ENCODE measurements at regions not wholly inside any gene's neighbourhood (a gene's known extent, or its start where the extent isn't known, plus 50 kb on each side); places are given as distances from the start of the nearest gene placed in this dataset.

DNA sequence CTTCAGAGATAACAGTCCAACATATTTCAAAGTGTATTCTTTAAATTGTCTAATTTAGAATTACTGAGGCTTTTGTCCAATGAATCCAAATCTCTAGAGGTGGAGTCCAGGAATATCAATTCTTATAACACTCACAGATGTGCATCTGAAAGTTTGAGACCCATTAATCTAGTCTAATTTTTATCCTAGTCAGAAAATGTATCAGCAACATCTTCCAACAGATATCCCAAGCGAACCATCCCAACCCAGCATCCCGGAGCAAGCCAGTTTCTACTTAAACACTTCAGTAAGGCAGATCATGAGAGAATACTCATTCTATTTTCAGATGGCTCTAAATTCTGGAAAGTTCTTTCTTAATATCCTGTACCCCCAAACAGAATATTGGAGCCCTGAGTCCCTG lies 113.5 kb downstream of the BBS10 start (continued):
- TF ChIP-seq PRDM2 (tag by site-specific recombination; IDR thresholded peaks at IDR 0.05; ENCODE audit: borderline replicate concordance) (no peak), ZFP37 (tag by site-specific recombination; IDR thresholded peaks at IDR 0.05) (no peak), ZNF138 (tag by site-specific recombination; IDR thresholded peaks at IDR 0.05; ENCODE audit: borderline replicate concordance) (no peak), ZNF140 (tag by site-specific recombination; IDR thresholded peaks at IDR 0.05) (no peak), ZNF280C (tag by site-specific recombination; IDR thresholded peaks at IDR 0.05) (no peak)

DNA sequence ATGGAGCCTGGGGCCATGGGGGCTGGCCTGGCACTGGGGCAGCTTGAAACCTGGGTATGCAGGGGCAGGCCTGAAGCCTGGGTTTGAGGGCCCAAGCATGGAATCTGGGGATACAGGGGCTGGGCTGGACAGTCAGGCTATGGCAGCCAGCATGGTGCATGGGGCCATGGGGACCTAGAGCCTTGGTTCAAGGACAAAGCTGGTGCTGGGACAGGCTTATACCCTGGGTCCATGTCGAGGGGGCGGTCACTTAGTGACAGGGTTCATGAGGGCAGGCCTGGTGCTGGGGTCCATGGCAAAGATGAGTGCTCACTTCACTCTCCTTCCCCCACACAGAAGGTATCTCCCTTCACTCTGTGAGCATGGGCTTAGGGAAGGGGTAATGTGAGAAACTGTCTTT lies 116.2 kb downstream of the BBS10 start:
- ChIA-PET CTCF (interaction anchor here (0.6 kb wide), 1 partner anchor 127 kb away, joined by 5 read pairs; no protein-coding TSS in a partner anchor), POLR2A (no interaction called here)
- H3K27ac ChIP-seq (ENCODE audit: extremely low read depth, low read depth, low read length): no peak overlapping the region
- H3K4me3 ChIP-seq (ENCODE audit: low read depth, low read length): no peak overlapping the region
- no peaks in the 10 kb centered on the region for H3K4me1 ChIP-seq (ENCODE audit: control insufficient read depth, insufficient read depth, low read length)
- no peaks in the 10 kb centered on the region for H3K36me3 ChIP-seq (ENCODE audit: control insufficient read depth in 2 of 2, insufficient read depth in 1 of 2, low read length in 2 of 2)
- TF ChIP-seq ZNF362 (tag by site-specific recombination; IDR thresholded peaks at IDR 0.05) (no peak), ZNF561 (tag by site-specific recombination; IDR thresholded peaks at IDR 0.05; ENCODE audit: borderline replicate concordance) (no peak), ZNF449 (tag by site-specific recombination; IDR thresholded peaks at IDR 0.05) (no peak), ZNF416 (tag by site-specific recombination; IDR thresholded peaks at IDR 0.05) (no peak), PBX3 (CRISPR knock-in tag; IDR thresholded peaks at IDR 0.05) (no peak), OSR2 (tag by site-specific recombination; IDR thresholded peaks at IDR 0.05) (no peak), ZNF518A (tag by site-specific recombination; conservative IDR thresholded peaks at IDR 0.05; ENCODE audit: low read depth) (no peak), ZFP3 (tag by site-specific recombination; IDR thresholded peaks at IDR 0.05; ENCODE audit: low read depth) (no peak), BCL11B (tag by site-specific recombination; IDR thresholded peaks at IDR 0.05; ENCODE audit: low read depth) (no peak), ZNF366 (tag by site-specific recombination; conservative IDR thresholded peaks at IDR 0.05) (no peak), ZNF274 (IDR thresholded peaks at IDR 0.05; ENCODE audit: low read length) (no peak), ZNF274 (tag by site-specific recombination; IDR thresholded peaks at IDR 0.05; ENCODE audit: borderline replicate concordance) (no peak)
- TF ChIP-seq, protein P1, sequence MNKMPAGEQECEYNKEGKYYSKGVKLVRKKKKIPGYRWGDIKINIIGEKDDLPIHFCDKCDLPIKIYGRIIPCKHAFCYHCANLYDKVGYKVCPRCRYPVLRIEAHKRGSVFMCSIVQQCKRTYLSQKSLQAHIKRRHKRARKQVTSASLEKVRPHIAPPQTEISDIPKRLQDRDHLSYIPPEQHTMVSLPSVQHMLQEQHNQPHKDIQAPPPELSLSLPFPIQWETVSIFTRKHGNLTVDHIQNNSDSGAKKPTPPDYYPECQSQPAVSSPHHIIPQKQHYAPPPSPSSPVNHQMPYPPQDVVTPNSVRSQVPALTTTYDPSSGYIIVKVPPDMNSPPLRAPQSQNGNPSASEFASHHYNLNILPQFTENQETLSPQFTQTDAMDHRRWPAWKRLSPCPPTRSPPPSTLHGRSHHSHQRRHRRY (tag by site-specific recombination; IDR thresholded peaks at IDR 0.05): no peak
- no peaks in the 10 kb centered on the region for H3K9me3 ChIP-seq (ENCODE audit: control insufficient read depth, insufficient read depth, low read depth, low read length)

Measured in HEK293 (cell line).